Nephron (organoid): ENCODE measurements at regions not wholly inside any gene's neighbourhood (a gene's known extent, or its start where the extent isn't known, plus 50 kb on each side); places are given as distances from the start of the nearest gene placed in this dataset.

Experiments
- H3K27ac Mint-ChIP-seq, 3 experiments: 2 replicates each; pipeline ENCODE4 v1.8.0; 2020; ENCODE audit warnings: mixed read lengths in 3 of 3, mild to moderate bottlenecking in 2 of 3, moderate library complexity in 1 of 3
- H3K27me3 Mint-ChIP-seq: 2 replicates; pipeline ENCODE4 v1.8.0; 2021; ENCODE audit warnings: low read depth, mild to moderate bottlenecking, moderate library complexity, mixed read lengths
- H3K36me3 Mint-ChIP-seq: 2 replicates; pipeline ENCODE4 v1.8.0; 2020; ENCODE audit warnings: low read depth, mixed read lengths
- H3K4me1 Mint-ChIP-seq: 2 replicates; pipeline ENCODE4 v1.8.0; 2020; ENCODE audit warnings: mixed read lengths
- H3K4me3 Mint-ChIP-seq, 3 experiments: 2 replicates each; pipeline ENCODE4 v1.8.0; 2020; ENCODE audit warnings: mild to moderate bottlenecking in 3 of 3, mixed read lengths in 3 of 3, moderate library complexity in 2 of 3
- H3K9me3 Mint-ChIP-seq: 2 replicates; pipeline ENCODE4 v1.8.0; 2020; ENCODE audit warnings: mixed read lengths
- TF ChIP-seq, protein P1 (sequence below), 3 experiments: fragments of 200-600 bp; sonication (generic); IDR thresholded peaks; one replicate each; pipeline ENCODE4 v1.5.0; 2021; ENCODE audit warnings: antibody characterized with exemption in 3 of 3; ENCODE audit not compliant: unreplicated experiment in 3 of 3

DNA sequence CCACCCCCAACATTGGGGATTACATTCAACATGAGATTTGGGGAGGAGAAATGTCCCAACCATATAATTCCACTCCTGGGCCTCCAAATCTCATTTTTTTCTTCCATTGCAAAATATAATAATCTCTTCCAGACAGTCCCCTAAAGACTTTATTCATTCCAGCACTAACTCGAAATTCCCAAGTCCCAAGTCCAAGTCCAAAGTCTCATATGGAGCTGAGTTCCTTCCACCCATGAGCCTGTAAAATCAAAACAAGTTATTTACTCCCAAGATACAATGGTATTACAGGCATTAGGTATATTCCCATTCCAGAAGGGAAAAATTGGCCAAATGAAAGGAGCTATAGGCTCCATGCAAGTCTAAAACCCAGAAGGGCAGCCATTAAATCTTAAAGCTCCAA, 56.7 kb downstream of the P2RY1 start:
- TF ChIP-seq, protein P1, sequence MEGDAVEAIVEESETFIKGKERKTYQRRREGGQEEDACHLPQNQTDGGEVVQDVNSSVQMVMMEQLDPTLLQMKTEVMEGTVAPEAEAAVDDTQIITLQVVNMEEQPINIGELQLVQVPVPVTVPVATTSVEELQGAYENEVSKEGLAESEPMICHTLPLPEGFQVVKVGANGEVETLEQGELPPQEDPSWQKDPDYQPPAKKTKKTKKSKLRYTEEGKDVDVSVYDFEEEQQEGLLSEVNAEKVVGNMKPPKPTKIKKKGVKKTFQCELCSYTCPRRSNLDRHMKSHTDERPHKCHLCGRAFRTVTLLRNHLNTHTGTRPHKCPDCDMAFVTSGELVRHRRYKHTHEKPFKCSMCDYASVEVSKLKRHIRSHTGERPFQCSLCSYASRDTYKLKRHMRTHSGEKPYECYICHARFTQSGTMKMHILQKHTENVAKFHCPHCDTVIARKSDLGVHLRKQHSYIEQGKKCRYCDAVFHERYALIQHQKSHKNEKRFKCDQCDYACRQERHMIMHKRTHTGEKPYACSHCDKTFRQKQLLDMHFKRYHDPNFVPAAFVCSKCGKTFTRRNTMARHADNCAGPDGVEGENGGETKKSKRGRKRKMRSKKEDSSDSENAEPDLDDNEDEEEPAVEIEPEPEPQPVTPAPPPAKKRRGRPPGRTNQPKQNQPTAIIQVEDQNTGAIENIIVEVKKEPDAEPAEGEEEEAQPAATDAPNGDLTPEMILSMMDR (IDR thresholded peaks at IDR 0.05; ENCODE audit: unreplicated experiment in 3 of 3) = no peak
- H3K36me3 Mint-ChIP-seq = no peaks in the 10 kb centered on the region
- peaks cover 13% of the 10 kb centered on the region for H3K27me3 Mint-ChIP-seq
- H3K4me3 Mint-ChIP-seq = no peak overlapping the region
- no peaks in the 10 kb centered on the region for H3K9me3 Mint-ChIP-seq
- H3K4me1 Mint-ChIP-seq = no peaks in the 10 kb centered on the region
- H3K27ac Mint-ChIP-seq = no peak overlapping the region

DNA sequence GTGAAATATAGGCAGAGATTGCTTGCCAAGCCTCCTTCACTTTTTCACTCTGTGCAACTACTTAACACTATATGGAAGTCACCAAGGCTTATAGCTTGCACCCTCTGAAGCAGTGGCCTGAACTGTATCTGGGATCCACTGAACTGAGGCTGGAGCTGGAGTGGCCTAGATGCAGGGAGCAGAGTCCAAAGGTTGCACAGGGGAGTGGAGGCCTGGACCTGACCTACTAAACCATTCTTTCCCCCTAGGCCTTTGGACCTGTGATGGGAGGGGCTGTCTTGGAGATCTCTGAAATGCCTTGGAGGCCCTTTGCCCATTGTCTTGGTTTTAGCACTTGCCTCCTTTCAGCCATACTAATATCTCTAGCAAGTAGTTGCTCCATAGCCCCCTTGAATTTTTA, 57.5 kb downstream of the P2RY1 start:
- no peaks in the 10 kb centered on the region for H3K36me3 Mint-ChIP-seq
- TF ChIP-seq, protein P1 (IDR thresholded peaks at IDR 0.05; ENCODE audit: unreplicated experiment in 3 of 3) = no peak
- no peak overlapping the region for H3K4me3 Mint-ChIP-seq
- no peaks in the 10 kb centered on the region for H3K4me1 Mint-ChIP-seq
- no peaks in the 10 kb centered on the region for H3K9me3 Mint-ChIP-seq
- no peak overlapping the region for H3K27ac Mint-ChIP-seq
- H3K27me3 Mint-ChIP-seq = peaks cover 13% of the 10 kb centered on the region

DNA sequence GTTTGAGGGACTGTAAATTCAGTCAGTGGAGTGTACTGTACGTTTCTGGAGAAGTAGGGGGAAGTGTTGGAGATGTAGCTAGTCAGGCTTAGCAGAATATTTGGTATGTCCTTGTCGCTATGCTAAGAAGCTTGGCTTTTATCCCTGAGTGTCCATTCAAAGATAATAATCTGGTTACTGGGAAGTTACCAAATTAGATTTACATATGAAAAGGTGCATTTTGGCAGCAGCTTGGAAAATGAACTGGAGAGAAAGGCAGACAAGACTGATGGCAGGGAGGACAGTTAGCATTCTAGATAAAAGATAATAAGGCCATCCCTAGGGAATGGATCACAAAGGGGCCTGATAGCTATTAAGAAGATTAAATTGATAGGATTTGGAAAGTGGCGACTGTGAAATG, 58.7 kb downstream of the P2RY1 start:
- H3K9me3 Mint-ChIP-seq = no peaks in the 10 kb centered on the region
- H3K27ac Mint-ChIP-seq = no peak overlapping the region
- H3K27me3 Mint-ChIP-seq = peaks cover 9% of the 10 kb centered on the region
- no peaks in the 10 kb centered on the region for H3K36me3 Mint-ChIP-seq
- no peak overlapping the region for H3K4me3 Mint-ChIP-seq
- H3K4me1 Mint-ChIP-seq = no peaks in the 10 kb centered on the region
- TF ChIP-seq, protein P1 (IDR thresholded peaks at IDR 0.05; ENCODE audit: unreplicated experiment in 3 of 3) = no peak

DNA sequence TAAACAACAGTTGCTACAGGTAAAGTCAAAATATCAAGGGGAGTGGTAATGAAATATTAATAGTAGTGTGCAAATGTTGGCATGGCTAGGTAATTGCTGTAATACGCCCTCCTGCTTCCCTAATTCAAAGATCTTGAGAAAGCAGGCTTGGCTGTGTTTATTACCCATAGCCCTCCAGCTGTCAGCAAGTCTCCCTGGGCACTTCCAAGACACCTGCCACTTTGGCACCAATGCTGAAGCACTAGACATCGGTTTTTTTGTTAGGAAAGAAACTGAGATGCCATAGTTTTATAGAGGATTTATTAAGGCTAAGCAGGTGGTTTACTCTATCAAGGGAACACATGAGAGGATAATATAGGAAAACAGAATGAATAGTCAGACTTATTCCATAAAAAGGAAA, 64.4 kb downstream of the P2RY1 start:
- Mint-ChIP-seq H3K9me3 (peaks cover 3% of the 10 kb centered on the region), H3K36me3 (no peaks in the 10 kb centered on the region), H3K27me3 (peaks cover 5% of the 10 kb centered on the region), H3K4me1 (no peaks in the 10 kb centered on the region), H3K27ac (no peak overlapping the region), H3K4me3 (no peak overlapping the region)
- TF ChIP-seq, protein P1 (IDR thresholded peaks at IDR 0.05; ENCODE audit: unreplicated experiment in 3 of 3) = no peak

DNA sequence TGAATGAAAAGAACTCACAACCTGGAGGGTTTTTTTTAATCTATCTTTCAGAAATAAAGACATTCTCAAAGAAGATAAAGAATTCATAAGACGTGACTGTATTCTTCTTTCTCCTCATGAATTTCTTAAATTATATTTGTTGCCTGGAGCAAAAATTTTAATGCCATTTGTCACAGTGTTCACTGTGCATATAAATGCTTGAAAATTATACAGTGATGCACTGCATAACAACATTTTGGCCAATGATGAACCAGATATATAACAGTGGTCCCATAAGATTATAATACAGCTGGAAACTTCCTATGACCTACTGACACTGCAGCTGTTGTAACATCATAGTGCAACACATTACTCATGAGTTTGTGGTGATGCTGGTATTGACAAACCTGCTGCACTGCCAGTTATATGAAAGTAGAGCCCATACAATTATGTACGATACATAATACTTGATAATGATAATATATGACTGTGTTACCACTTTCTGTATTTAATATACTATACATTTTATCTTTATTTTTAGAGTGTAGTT, 67.3 kb downstream of the P2RY1 start:
- no peaks in the 10 kb centered on the region for H3K36me3 Mint-ChIP-seq
- no peak overlapping the region for H3K4me3 Mint-ChIP-seq
- no peak overlapping the region for H3K27ac Mint-ChIP-seq

DNA sequence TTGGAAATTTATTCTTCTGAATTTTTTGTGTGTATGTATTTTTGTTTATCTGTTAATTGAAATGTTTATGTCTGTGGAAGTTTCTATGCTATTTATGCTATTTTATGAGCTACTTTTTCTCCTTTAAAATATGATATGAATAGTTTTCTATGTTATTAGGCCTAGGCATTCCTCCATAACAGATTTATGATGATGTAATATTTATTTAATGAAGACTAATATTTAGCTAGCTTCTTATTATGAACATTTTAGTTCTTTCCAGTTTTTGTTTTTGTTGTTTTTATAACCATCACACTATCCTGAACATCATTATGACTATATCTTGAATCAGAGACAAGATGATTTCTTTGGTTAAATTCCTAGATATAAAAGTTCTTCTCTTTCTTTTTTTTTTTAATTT, 70.7 kb downstream of the P2RY1 start:
- H3K9me3 Mint-ChIP-seq = peaks cover 9% of the 10 kb centered on the region
- H3K4me3 Mint-ChIP-seq = no peak overlapping the region
- H3K4me1 Mint-ChIP-seq = no peaks in the 10 kb centered on the region
- H3K27me3 Mint-ChIP-seq = no peaks in the 10 kb centered on the region
- no peaks in the 10 kb centered on the region for H3K36me3 Mint-ChIP-seq
- no peak overlapping the region for H3K27ac Mint-ChIP-seq
- TF ChIP-seq, protein P1 (IDR thresholded peaks at IDR 0.05; ENCODE audit: unreplicated experiment in 3 of 3) = no peak

More for the DNA sequence above, 67.3 kb downstream of the P2RY1 start:
- no peaks in the 10 kb centered on the region for H3K4me1 Mint-ChIP-seq
- TF ChIP-seq, protein P1 (IDR thresholded peaks at IDR 0.05; ENCODE audit: unreplicated experiment in 3 of 3) = no peak
- no peaks in the 10 kb centered on the region for H3K27me3 Mint-ChIP-seq
- H3K9me3 Mint-ChIP-seq = peaks cover 9% of the 10 kb centered on the region
